Activated CD4-positive, alpha-beta T cell treated with anti-CD3 and anti-CD28 coated beads, Interleukin-2, amount 10 ng/mL, durations not matched to agents 7 days and 5 days (primary cell): ENCODE measurements at regions not wholly inside any gene's neighbourhood (a gene's known extent, or its start where the extent isn't known, plus 50 kb on each side); places are given as distances from the start of the nearest gene placed in this dataset.
"Not testable (repeated sequence)": the region's sequence is repeated elsewhere in the genome, so short reads cannot be mapped to it uniquely, and the experiment has no call there.

Experiments used
- CTCF ChIA-PET: fragments of 350-600 bp; sonication (Branson Sonifier 250); formaldehyde crosslinking; loops from one replicate; lab custom pipeline; 2021; ENCODE audit warnings: antibody characterized with exemption; lab: Charles Lee
- POLR2A ChIA-PET: fragments of 350-600 bp; sonication (Branson Sonifier 250); formaldehyde crosslinking; loops from one replicate; lab custom pipeline; 2021; ENCODE audit warnings: antibody characterized with exemption; lab: Charles Lee
- DNase-seq: peaks from one replicate; pipeline ENCODE4 v3.0.0-alpha.2; 2020
- H3K27ac Mint-ChIP-seq: one replicate; pipeline ENCODE4 v1.8.0; 2021; ENCODE audit warnings: mild to moderate bottlenecking, moderate library complexity, mixed read lengths
- H3K27me3 Mint-ChIP-seq: one replicate; pipeline ENCODE4 v1.8.0; 2021; ENCODE audit warnings: mixed read lengths
- H3K36me3 Mint-ChIP-seq: one replicate; pipeline ENCODE4 v1.8.0; 2021; ENCODE audit warnings: low read depth, mixed read lengths
- H3K4me1 Mint-ChIP-seq: one replicate; pipeline ENCODE4 v1.8.0; 2021; ENCODE audit warnings: mixed read lengths
- H3K4me3 Mint-ChIP-seq: one replicate; pipeline ENCODE4 v1.8.0; 2021; ENCODE audit warnings: mild to moderate bottlenecking, moderate library complexity, mixed read lengths
- H3K9me3 Mint-ChIP-seq: one replicate; pipeline ENCODE4 v1.8.0; 2021; ENCODE audit warnings: mixed read lengths

GRCh38 chr2:192634557-192634956 lies 439.8 kb upstream of the TMEFF2 start:
- DNase-seq = no peak
- Mint-ChIP-seq H3K36me3 (no peaks in the 10 kb centered on the region), H3K4me3 (no peak overlapping the region), H3K9me3 (no peaks in the 10 kb centered on the region), H3K4me1 (no peaks in the 10 kb centered on the region), H3K27me3 (no peaks in the 10 kb centered on the region), H3K27ac (no peak overlapping the region)
- ChIA-PET CTCF (no interaction called here), POLR2A (no interaction called here)

GRCh38 chr2:192628017-192628416 lies 433.3 kb upstream of the TMEFF2 start:
- no peaks in the 10 kb centered on the region for H3K27me3 Mint-ChIP-seq
- no peak overlapping the region for H3K4me3 Mint-ChIP-seq
- ChIA-PET POLR2A (no interaction called here), CTCF (no interaction called here)
- H3K9me3 Mint-ChIP-seq = no peaks in the 10 kb centered on the region
- H3K4me1 Mint-ChIP-seq = no peaks in the 10 kb centered on the region
- H3K27ac Mint-ChIP-seq = no peak overlapping the region
- no peak for DNase-seq
- H3K36me3 Mint-ChIP-seq = no peaks in the 10 kb centered on the region

- ChIA-PET POLR2A (no interaction called here), CTCF (no interaction called here)
- Mint-ChIP-seq H3K27me3 (no peaks in the 10 kb centered on the region), H3K36me3 (no peaks in the 10 kb centered on the region), H3K27ac (no peak overlapping the region), H3K9me3 (no peaks in the 10 kb centered on the region), H3K4me3 (no peak overlapping the region), H3K4me1 (no peaks in the 10 kb centered on the region)
- no peak for DNase-seq
These were observed 420.4 kb upstream of the TMEFF2 start for GRCh38 chr2:192615105-192615504.

- CTCF ChIA-PET = no interaction called here
- H3K4me3 Mint-ChIP-seq = no peak overlapping the region
- no peaks in the 10 kb centered on the region for H3K27me3 Mint-ChIP-seq
- peaks cover 8% of the 10 kb centered on the region for H3K9me3 Mint-ChIP-seq
- H3K36me3 Mint-ChIP-seq = no peaks in the 10 kb centered on the region
- no peak overlapping the region for H3K27ac Mint-ChIP-seq
- POLR2A ChIA-PET = no interaction called here
- no peak for DNase-seq
- H3K4me1 Mint-ChIP-seq = no peaks in the 10 kb centered on the region
These were observed 409.6 kb upstream of the TMEFF2 start for GRCh38 chr2:192604295-192604694.

- POLR2A ChIA-PET, H3K9me3 Mint-ChIP-seq, H3K36me3 Mint-ChIP-seq, H3K4me1 Mint-ChIP-seq, DNase-seq, H3K27me3 Mint-ChIP-seq, H3K27ac Mint-ChIP-seq, H3K4me3 Mint-ChIP-seq, CTCF ChIA-PET: not testable (repeated sequence)
These were observed 403.9 kb upstream of the TMEFF2 start for GRCh38 chr2:192598649-192599048.

- Mint-ChIP-seq H3K36me3 (no peaks in the 10 kb centered on the region), H3K4me3 (no peak overlapping the region), H3K4me1 (no peaks in the 10 kb centered on the region), H3K9me3 (no peaks in the 10 kb centered on the region), H3K27me3 (no peaks in the 10 kb centered on the region), H3K27ac (no peak overlapping the region)
- POLR2A ChIA-PET = no interaction called here
- CTCF ChIA-PET = no interaction called here
- DNase-seq = no peak
These were observed 398.8 kb upstream of the TMEFF2 start for GRCh38 chr2:192593561-192593960.

GRCh38 chr2:192591617-192592016 lies 396.9 kb upstream of the TMEFF2 start:
- Mint-ChIP-seq H3K4me3 (no peak overlapping the region), H3K36me3 (no peaks in the 10 kb centered on the region), H3K27ac (no peak overlapping the region), H3K4me1 (no peaks in the 10 kb centered on the region), H3K9me3 (no peaks in the 10 kb centered on the region), H3K27me3 (no peaks in the 10 kb centered on the region)
- CTCF ChIA-PET = no interaction called here
- DNase-seq = no peak
- POLR2A ChIA-PET = no interaction called here

GRCh38 chr2:192585418-192585817 lies 390.7 kb upstream of the TMEFF2 start:
- Mint-ChIP-seq H3K36me3 (no peaks in the 10 kb centered on the region), H3K9me3 (no peaks in the 10 kb centered on the region), H3K27ac (no peak overlapping the region), H3K27me3 (no peaks in the 10 kb centered on the region), H3K4me1 (no peaks in the 10 kb centered on the region), H3K4me3 (no peak overlapping the region)
- ChIA-PET CTCF (no interaction called here), POLR2A (no interaction called here)
- no peak for DNase-seq

- ChIA-PET POLR2A (no interaction called here), CTCF (no interaction called here)
- Mint-ChIP-seq H3K36me3 (no peaks in the 10 kb centered on the region), H3K27me3 (no peaks in the 10 kb centered on the region), H3K4me3 (no peak overlapping the region), H3K4me1 (no peaks in the 10 kb centered on the region), H3K9me3 (no peaks in the 10 kb centered on the region), H3K27ac (no peak overlapping the region)
- DNase-seq = no peak
These were observed 390.2 kb upstream of the TMEFF2 start for GRCh38 chr2:192584976-192585375.

GRCh38 chr2:192579965-192580700 lies 385.4 kb upstream of the TMEFF2 start:
- Mint-ChIP-seq H3K27me3 (no peaks in the 10 kb centered on the region), H3K4me1 (no peaks in the 10 kb centered on the region), H3K9me3 (no peaks in the 10 kb centered on the region), H3K36me3 (no peaks in the 10 kb centered on the region), H3K4me3 (no peak overlapping the region), H3K27ac (no peak overlapping the region)
- no peak for DNase-seq
- ChIA-PET POLR2A (no interaction called here), CTCF (no interaction called here)

- H3K4me1 Mint-ChIP-seq = no peaks in the 10 kb centered on the region
These were observed 384.0 kb upstream of the TMEFF2 start for GRCh38 chr2:192578780-192579179.

GRCh38 chr2:192577706-192578105 lies 383.0 kb upstream of the TMEFF2 start:
- ChIA-PET POLR2A (no interaction called here), CTCF (no interaction called here)
- no peak for DNase-seq
- Mint-ChIP-seq H3K4me1 (no peaks in the 10 kb centered on the region), H3K36me3 (no peaks in the 10 kb centered on the region), H3K4me3 (no peak overlapping the region), H3K9me3 (no peaks in the 10 kb centered on the region), H3K27ac (no peak overlapping the region), H3K27me3 (no peaks in the 10 kb centered on the region)

More at GRCh38 chr2:192578780-192579179, 384.0 kb upstream of the TMEFF2 start:
- POLR2A ChIA-PET = no interaction called here
- Mint-ChIP-seq H3K27me3 (no peaks in the 10 kb centered on the region), H3K9me3 (no peaks in the 10 kb centered on the region), H3K4me3 (no peak overlapping the region), H3K36me3 (no peaks in the 10 kb centered on the region), H3K27ac (no peak overlapping the region)
- no peak for DNase-seq
- CTCF ChIA-PET = no interaction called here

- ChIA-PET POLR2A (no interaction called here), CTCF (no interaction called here)
- no peaks in the 10 kb centered on the region for H3K27me3 Mint-ChIP-seq
- H3K4me3 Mint-ChIP-seq = no peak overlapping the region
- no peak overlapping the region for H3K27ac Mint-ChIP-seq
- no peaks in the 10 kb centered on the region for H3K36me3 Mint-ChIP-seq
- H3K4me1 Mint-ChIP-seq = no peaks in the 10 kb centered on the region
- no peak for DNase-seq
- H3K9me3 Mint-ChIP-seq = no peaks in the 10 kb centered on the region
These were observed 379.8 kb upstream of the TMEFF2 start for GRCh38 chr2:192574552-192574951.

GRCh38 chr2:192571636-192572035 lies 376.9 kb upstream of the TMEFF2 start:
- Mint-ChIP-seq H3K27me3 (no peaks in the 10 kb centered on the region), H3K36me3 (no peaks in the 10 kb centered on the region), H3K4me3 (no peak overlapping the region), H3K27ac (no peak overlapping the region), H3K4me1 (no peaks in the 10 kb centered on the region), H3K9me3 (no peaks in the 10 kb centered on the region)
- CTCF ChIA-PET = no interaction called here
- POLR2A ChIA-PET = no interaction called here
- no peak for DNase-seq
